ENCODE measurements at regions not wholly inside any gene's neighbourhood (a gene's known extent, or its start where the extent isn't known, plus 50 kb on each side); places are given as distances from the start of the nearest gene placed in this dataset.

DNA sequence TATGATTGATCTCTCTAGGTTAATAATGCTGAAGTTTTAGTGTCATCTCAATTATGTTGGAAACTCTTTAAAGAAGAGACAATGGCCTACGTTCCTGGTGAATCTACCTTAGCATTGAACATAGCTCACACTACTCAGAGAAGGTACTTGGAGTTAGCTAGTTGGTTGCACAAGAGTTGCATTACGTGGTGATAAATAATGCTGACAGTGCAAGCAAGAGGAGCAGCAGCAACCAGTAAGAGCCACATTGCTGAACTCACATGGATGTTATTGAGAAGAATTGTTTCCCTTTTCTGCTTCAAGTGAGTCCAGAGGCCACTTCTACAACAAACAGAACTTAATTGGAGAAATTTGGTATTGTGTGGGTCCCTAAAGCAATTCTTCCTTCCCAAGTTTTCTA lies 737.1 kb downstream of the TDRD15 start:
- DNase-seq (ENCODE audit: low read depth, low spot score) = no peak
- TF ChIP-seq SP1 (IDR thresholded peaks at IDR 0.05; ENCODE audit: low read depth) (no peak), ZBTB33 (IDR thresholded peaks at IDR 0.05; ENCODE audit: extremely low read depth, insufficient replicate concordance, low read length) (no peak), TCF7L2 (IDR thresholded peaks at IDR 0.05; ENCODE audit: borderline replicate concordance, extremely low read depth, insufficient read depth, insufficient read length) (no peak), FOSL1 (IDR thresholded peaks at IDR 0.05; ENCODE audit: low read depth) (no peak), CEBPB (IDR thresholded peaks at IDR 0.05; ENCODE audit: low read depth) (no peak), SIN3A (IDR thresholded peaks at IDR 0.05; ENCODE audit: low read depth) (no peak), CBX3 (IDR thresholded peaks at IDR 0.05; ENCODE audit: low read depth) (no peak), EZH2 (IDR thresholded peaks at IDR 0.05) (no peak), SRF (IDR thresholded peaks at IDR 0.05; ENCODE audit: low read depth) (no peak), POLR2A (IDR thresholded peaks at IDR 0.05; ENCODE audit: borderline replicate concordance, extremely low read depth, insufficient read depth, insufficient read length) (no peak), ZFX (IDR thresholded peaks at IDR 0.05) (no peak), JUND (IDR thresholded peaks at IDR 0.05) (no peak), EZH2phosphoT487 (IDR thresholded peaks at IDR 0.05; ENCODE audit: borderline replicate concordance) (no peak), EGR1 (IDR thresholded peaks at IDR 0.05; ENCODE audit: low read depth) (no peak), ZNF274 (IDR thresholded peaks at IDR 0.05; ENCODE audit: low read depth, low read length) (no peak)
- TF ChIP-seq, protein P1, sequence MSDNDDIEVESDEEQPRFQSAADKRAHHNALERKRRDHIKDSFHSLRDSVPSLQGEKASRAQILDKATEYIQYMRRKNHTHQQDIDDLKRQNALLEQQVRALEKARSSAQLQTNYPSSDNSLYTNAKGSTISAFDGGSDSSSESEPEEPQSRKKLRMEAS (IDR thresholded peaks at IDR 0.05) = no peak
- TF ChIP-seq, protein P2, sequence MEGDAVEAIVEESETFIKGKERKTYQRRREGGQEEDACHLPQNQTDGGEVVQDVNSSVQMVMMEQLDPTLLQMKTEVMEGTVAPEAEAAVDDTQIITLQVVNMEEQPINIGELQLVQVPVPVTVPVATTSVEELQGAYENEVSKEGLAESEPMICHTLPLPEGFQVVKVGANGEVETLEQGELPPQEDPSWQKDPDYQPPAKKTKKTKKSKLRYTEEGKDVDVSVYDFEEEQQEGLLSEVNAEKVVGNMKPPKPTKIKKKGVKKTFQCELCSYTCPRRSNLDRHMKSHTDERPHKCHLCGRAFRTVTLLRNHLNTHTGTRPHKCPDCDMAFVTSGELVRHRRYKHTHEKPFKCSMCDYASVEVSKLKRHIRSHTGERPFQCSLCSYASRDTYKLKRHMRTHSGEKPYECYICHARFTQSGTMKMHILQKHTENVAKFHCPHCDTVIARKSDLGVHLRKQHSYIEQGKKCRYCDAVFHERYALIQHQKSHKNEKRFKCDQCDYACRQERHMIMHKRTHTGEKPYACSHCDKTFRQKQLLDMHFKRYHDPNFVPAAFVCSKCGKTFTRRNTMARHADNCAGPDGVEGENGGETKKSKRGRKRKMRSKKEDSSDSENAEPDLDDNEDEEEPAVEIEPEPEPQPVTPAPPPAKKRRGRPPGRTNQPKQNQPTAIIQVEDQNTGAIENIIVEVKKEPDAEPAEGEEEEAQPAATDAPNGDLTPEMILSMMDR (IDR thresholded peaks at IDR 0.05 in 2 of 3, conservative IDR thresholded peaks at IDR 0.05 in 1 of 3; ENCODE audit: borderline replicate concordance in 1 of 3, insufficient read depth in 1 of 3, low read depth in 2 of 3, low read length in 2 of 3) = no peak
- TF ChIP-seq, protein P3, sequence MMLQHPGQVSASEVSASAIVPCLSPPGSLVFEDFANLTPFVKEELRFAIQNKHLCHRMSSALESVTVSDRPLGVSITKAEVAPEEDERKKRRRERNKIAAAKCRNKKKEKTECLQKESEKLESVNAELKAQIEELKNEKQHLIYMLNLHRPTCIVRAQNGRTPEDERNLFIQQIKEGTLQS (IDR thresholded peaks at IDR 0.05) = no peak
- no peaks in the 10 kb centered on the region for H3K27me3 ChIP-seq (ENCODE audit: insufficient read depth, low read length)

More for the DNA sequence above, 737.1 kb downstream of the TDRD15 start:
- H3K27ac ChIP-seq (ENCODE audit: low read depth, low read length) = no peak overlapping the region
- no TSS peak for BruUV-seq (replicated peaks)
- H3K9me3 ChIP-seq (ENCODE audit: control insufficient read depth in 1 of 2, insufficient read depth in 1 of 2, low read depth in 1 of 2, low read length in 2 of 2) = peaks cover 3 to 9% of the 10 kb centered on the region in 2 experiments; a peak in 3 of 4 replicates
- no peak for ATAC-seq
- H4K20me1 ChIP-seq (ENCODE audit: insufficient read depth) = no peaks in the 10 kb centered on the region
- CTCF ChIA-PET = no interaction called here
- no peak overlapping the region for H3K4me3 ChIP-seq (replicated peaks in 1 of 2; ENCODE audit: low read depth in 1 of 2, low read length in 2 of 2)
- intact Hi-C loops (cut with micrococcal nuclease) = no loop called here
- no peaks in the 10 kb centered on the region for H3K79me2 ChIP-seq (ENCODE audit: insufficient read depth, low read length)
- RAD21 ChIA-PET (ENCODE audit: low non-redundant PET in 1 of 2, low total read pairs in 2 of 2, uncharacterized antibody in 2 of 2, unreplicated experiment in 2 of 2) = no interaction called here
- no peaks in the 10 kb centered on the region for H3K36me3 ChIP-seq (ENCODE audit: control insufficient read depth in 1 of 2, insufficient read depth in 2 of 2, low read length in 2 of 2)
- no peak overlapping the region for H3K9ac ChIP-seq (ENCODE audit: low read length)
- H3K9me2 ChIP-seq (ENCODE audit: insufficient read depth) = no peaks in the 10 kb centered on the region
- POLR2A ChIA-PET = no interaction called here
- no peak overlapping the region for H3K4me2 ChIP-seq (ENCODE audit: low read length)
- H3K4me1 ChIP-seq (ENCODE audit: control insufficient read depth in 1 of 2, insufficient read depth in 2 of 2, low read length in 2 of 2) = no peaks in the 10 kb centered on the region
- no peak overlapping the region for H2AFZ ChIP-seq (ENCODE audit: low read depth, low read length, poor library complexity, severe bottlenecking)
